H9 (cell line): ENCODE measurements at regions not wholly inside any gene's neighbourhood (a gene's known extent, or its start where the extent isn't known, plus 50 kb on each side); places are given as distances from the start of the nearest gene placed in this dataset.

Experiments used
- DNase-seq: peaks from one replicate; pipeline ENCODE4 v3.0.0-alpha.2; 2017
- H2AFZ ChIP-seq: one replicate; pipeline ENCODE4 v1.6.1; 2013; ENCODE audit warnings: mild to moderate bottlenecking, low read length, control low read depth, moderate library complexity
- H2AK5ac ChIP-seq: 2 replicates; pipeline ENCODE4 v1.6.1; 2013; ENCODE audit warnings: low read length, control low read depth, mixed read lengths; ENCODE audit not compliant: insufficient read length
- H2BK120ac ChIP-seq: one replicate; pipeline ENCODE4 v1.6.1; 2013; ENCODE audit warnings: low read depth, mild to moderate bottlenecking, low read length, control low read depth, inconsistent platforms; ENCODE audit not compliant: poor library complexity, severe bottlenecking
- H2BK12ac ChIP-seq: 2 replicates; pipeline ENCODE4 v1.6.1; 2013; ENCODE audit warnings: low read length, control low read depth, mixed read lengths, low read depth; ENCODE audit not compliant: insufficient read length
- H2BK15ac ChIP-seq: 2 replicates; pipeline ENCODE4 v1.6.1; 2013; ENCODE audit warnings: low read depth, low read length, control low read depth
- H2BK20ac ChIP-seq: one replicate; pipeline ENCODE4 v1.6.1; 2013; ENCODE audit warnings: low read depth, mild to moderate bottlenecking, low read length, control low read depth, inconsistent platforms; ENCODE audit not compliant: poor library complexity, severe bottlenecking
- H2BK5ac ChIP-seq: 2 replicates; pipeline ENCODE4 v1.6.1; 2013; ENCODE audit warnings: low read length, control low read depth, mixed read lengths; ENCODE audit not compliant: insufficient read length
- H3K14ac ChIP-seq: 2 replicates; pipeline ENCODE4 v1.6.1; 2013; ENCODE audit warnings: low read length, control low read depth; ENCODE audit not compliant: insufficient read depth
- H3K18ac ChIP-seq: 2 replicates; pipeline ENCODE4 v1.6.1; 2013; ENCODE audit warnings: low read depth, mild to moderate bottlenecking, mixed read lengths, low read length, control low read depth; ENCODE audit not compliant: insufficient read length
- H3K23ac ChIP-seq: 2 replicates; pipeline ENCODE4 v1.6.1; 2013; ENCODE audit warnings: low read length, control low read depth, mixed read lengths, low read depth; ENCODE audit not compliant: insufficient read length
- H3K23me2 ChIP-seq: 2 replicates; pipeline ENCODE4 v1.6.1; 2013; ENCODE audit warnings: low read depth, mild to moderate bottlenecking, mixed read lengths, low read length, control low read depth; ENCODE audit not compliant: insufficient read length, poor library complexity, severe bottlenecking
- H3K27ac ChIP-seq: 2 replicates; pipeline ENCODE4 v1.5.1; 2013; ENCODE audit warnings: low read length, control low read depth, mixed read lengths, low read depth; ENCODE audit not compliant: insufficient read length
- H3K27me3 ChIP-seq: 2 replicates; pipeline ENCODE4 v1.6.1; 2013; ENCODE audit warnings: low read length, control low read depth, inconsistent platforms; ENCODE audit not compliant: insufficient read depth
- H3K4ac ChIP-seq: 2 replicates; pipeline ENCODE4 v1.6.1; 2013; ENCODE audit warnings: low read depth, mild to moderate bottlenecking, control low read depth, inconsistent platforms, low read length, moderate library complexity
- H3K4me1 ChIP-seq: 2 replicates; pipeline ENCODE4 v1.6.1; 2013; ENCODE audit warnings: low read length, control low read depth, inconsistent platforms; ENCODE audit not compliant: insufficient read depth
- H3K4me2 ChIP-seq: 2 replicates; pipeline ENCODE4 v1.6.1; 2013; ENCODE audit warnings: low read length, control low read depth, mixed read lengths; ENCODE audit not compliant: insufficient read length, insufficient read depth
- H3K56ac ChIP-seq: 2 replicates; pipeline ENCODE4 v1.6.1; 2013; ENCODE audit warnings: low read depth, mild to moderate bottlenecking, mixed read lengths, low read length, control low read depth; ENCODE audit not compliant: insufficient read length
- H3K79me1 ChIP-seq: 2 replicates; pipeline ENCODE4 v1.6.1; 2013; ENCODE audit warnings: low read depth, mild to moderate bottlenecking, moderate library complexity, low read length, control low read depth, inconsistent platforms; ENCODE audit not compliant: insufficient read depth, poor library complexity, severe bottlenecking
- H3K79me2 ChIP-seq: 2 replicates; pipeline ENCODE4 v1.6.1; 2013; ENCODE audit warnings: low read length, control low read depth, inconsistent platforms; ENCODE audit not compliant: insufficient read depth
- H3K9ac ChIP-seq: 2 replicates; pipeline ENCODE4 v1.6.1; 2013; ENCODE audit warnings: low read length, control low read depth, mixed read lengths; ENCODE audit not compliant: insufficient read length; ENCODE audit errors: extremely low read depth
- H3K9me3 ChIP-seq: one replicate; pipeline ENCODE4 v1.6.1; 2013; ENCODE audit warnings: low read depth, low read length, inconsistent platforms; ENCODE audit not compliant: control insufficient read depth
- H3T11ph ChIP-seq: one replicate; pipeline ENCODE4 v1.6.1; 2013; ENCODE audit warnings: mild to moderate bottlenecking, low read length, control low read depth, inconsistent platforms
- H4K20me1 ChIP-seq: one replicate; pipeline ENCODE4 v1.6.1; 2013; ENCODE audit not compliant: control insufficient read depth, insufficient read length, insufficient read depth
- H4K5ac ChIP-seq: 2 replicates; pipeline ENCODE4 v1.6.1; 2013; ENCODE audit warnings: low read depth, mild to moderate bottlenecking, mixed read lengths, low read length, control low read depth; ENCODE audit not compliant: insufficient read length
- H4K8ac ChIP-seq: replicated peaks from 2 replicates; pipeline ENCODE4 v1.6.1; 2013; ENCODE audit warnings: low read length, control low read depth, mixed read lengths, low read depth; ENCODE audit not compliant: insufficient read length
- H4K91ac ChIP-seq: 2 replicates; pipeline ENCODE4 v1.6.1; 2013; ENCODE audit warnings: low read depth, mild to moderate bottlenecking, moderate library complexity, mixed read lengths, low read length, control low read depth; ENCODE audit not compliant: insufficient read length
- H3K27ac Mint-ChIP-seq, 3 experiments: 2 replicates in 2 of 3; 3 replicates in 1 of 3; pipeline ENCODE4 v1.8.0; 2020 to 2021; ENCODE audit warnings: mixed read lengths in 3 of 3, mild to moderate bottlenecking in 1 of 3, moderate library complexity in 1 of 3
- H3K27me3 Mint-ChIP-seq: 2 replicates; pipeline ENCODE4 v1.8.0; 2021; ENCODE audit warnings: low read depth, mild to moderate bottlenecking, moderate library complexity, mixed read lengths
- H3K36me3 Mint-ChIP-seq, 3 experiments: 2 replicates in 2 of 3; 3 replicates in 1 of 3; pipeline ENCODE4 v1.8.0; 2020 to 2021; ENCODE audit warnings: low read depth in 3 of 3, mixed read lengths in 3 of 3; ENCODE audit not compliant: insufficient read depth in 1 of 3
- H3K4me1 Mint-ChIP-seq, 2 experiments: 2 replicates each; pipeline ENCODE4 v1.8.0; 2020; ENCODE audit warnings: mixed read lengths in 2 of 2
- H3K4me3 Mint-ChIP-seq, 2 experiments: 2 replicates in 1 of 2; 3 replicates in 1 of 2; pipeline ENCODE4 v1.8.0; 2020 to 2021; ENCODE audit warnings: mild to moderate bottlenecking in 2 of 2, mixed read lengths in 2 of 2, moderate library complexity in 1 of 2
- H3K9me3 Mint-ChIP-seq, 2 experiments: 2 replicates in 1 of 2; 3 replicates in 1 of 2; pipeline ENCODE4 v1.8.0; 2020; ENCODE audit warnings: mild to moderate bottlenecking in 2 of 2, mixed read lengths in 2 of 2, moderate library complexity in 1 of 2
- whole genome bisulfite sequencing: extraction: QIAGEN DNeasy Blood & Tissue Kit; methylation state at CpG from one replicate; pipeline ENCODE4 v1.1.7; 2013; ENCODE audit warnings: missing lambda C conversion rate, low lambda C conversion rate, mixed read lengths; ENCODE audit not compliant: insufficient read length; ENCODE audit errors: extremely low coverage; 5-methylcytosine and 5-hydroxymethylcytosine counted together
- TF ChIP-seq, protein P1 (sequence below): fragments of 200-600 bp; sonication (generic); conservative IDR thresholded peaks from 3 replicates; pipeline ENCODE4 v1.8.0; 2021; ENCODE audit warnings: antibody characterized with exemption, mild to moderate bottlenecking

DNA sequence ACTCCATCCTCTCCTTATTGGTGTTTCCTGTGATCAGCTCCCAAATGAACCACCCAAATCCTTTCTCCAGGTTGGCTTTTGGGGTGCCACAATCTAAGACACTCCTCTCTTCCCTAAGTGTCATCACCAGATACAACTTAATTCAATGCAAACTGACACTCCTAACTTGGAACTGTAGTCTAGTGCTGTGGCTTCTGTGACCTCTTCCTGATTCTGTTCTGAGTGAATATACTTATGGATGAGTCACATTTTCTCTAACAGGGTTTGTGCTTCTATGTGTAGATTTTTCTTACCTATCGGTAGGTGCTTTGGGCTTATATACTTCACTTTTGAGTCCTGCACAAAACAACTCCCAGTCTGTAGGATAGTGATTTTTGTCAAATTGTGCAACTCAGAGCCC, 141.3 kb upstream of the MAOA start:
- H3K27me3 ChIP-seq: no peaks in the 10 kb centered on the region
- no peaks in the 10 kb centered on the region; the same call in none of the 2 replicates for H3K27me3 Mint-ChIP-seq
- no peak overlapping the region for H3K27ac ChIP-seq
- H4K5ac ChIP-seq: no peak overlapping the region
- no peaks in the 10 kb centered on the region for H3K4me1 Mint-ChIP-seq
- no peak overlapping the region for H3K4me3 Mint-ChIP-seq
- H4K91ac ChIP-seq: no peak overlapping the region
- DNase-seq: no peak
- no peak overlapping the region for H2BK15ac ChIP-seq
- no peak overlapping the region for H3K56ac ChIP-seq
- H3K27ac Mint-ChIP-seq: no peak overlapping the region
- no peaks in the 10 kb centered on the region for H3K9me3 ChIP-seq
- H3K4me1 ChIP-seq: no peaks in the 10 kb centered on the region
- no peak overlapping the region for H3T11ph ChIP-seq
- TF ChIP-seq, protein P1, sequence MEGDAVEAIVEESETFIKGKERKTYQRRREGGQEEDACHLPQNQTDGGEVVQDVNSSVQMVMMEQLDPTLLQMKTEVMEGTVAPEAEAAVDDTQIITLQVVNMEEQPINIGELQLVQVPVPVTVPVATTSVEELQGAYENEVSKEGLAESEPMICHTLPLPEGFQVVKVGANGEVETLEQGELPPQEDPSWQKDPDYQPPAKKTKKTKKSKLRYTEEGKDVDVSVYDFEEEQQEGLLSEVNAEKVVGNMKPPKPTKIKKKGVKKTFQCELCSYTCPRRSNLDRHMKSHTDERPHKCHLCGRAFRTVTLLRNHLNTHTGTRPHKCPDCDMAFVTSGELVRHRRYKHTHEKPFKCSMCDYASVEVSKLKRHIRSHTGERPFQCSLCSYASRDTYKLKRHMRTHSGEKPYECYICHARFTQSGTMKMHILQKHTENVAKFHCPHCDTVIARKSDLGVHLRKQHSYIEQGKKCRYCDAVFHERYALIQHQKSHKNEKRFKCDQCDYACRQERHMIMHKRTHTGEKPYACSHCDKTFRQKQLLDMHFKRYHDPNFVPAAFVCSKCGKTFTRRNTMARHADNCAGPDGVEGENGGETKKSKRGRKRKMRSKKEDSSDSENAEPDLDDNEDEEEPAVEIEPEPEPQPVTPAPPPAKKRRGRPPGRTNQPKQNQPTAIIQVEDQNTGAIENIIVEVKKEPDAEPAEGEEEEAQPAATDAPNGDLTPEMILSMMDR: no peak
- peaks cover 0 to 43% of the 10 kb centered on the region in 2 experiments; a peak in 4 of 5 replicates for H3K9me3 Mint-ChIP-seq
- H3K79me2 ChIP-seq: no peaks in the 10 kb centered on the region
- H2BK120ac ChIP-seq: no peak overlapping the region
- no peak overlapping the region for H3K4me2 ChIP-seq
- no peak overlapping the region for H3K23ac ChIP-seq
- H4K8ac ChIP-seq: no peak overlapping the region
- no peaks in the 10 kb centered on the region for H3K23me2 ChIP-seq
- H2BK12ac ChIP-seq: no peak overlapping the region
- H4K20me1 ChIP-seq: no peaks in the 10 kb centered on the region
- H2BK5ac ChIP-seq: no peak overlapping the region
- no peak overlapping the region for H2BK20ac ChIP-seq
- no peaks in the 10 kb centered on the region; a peak in 1 of 7 replicates for H3K36me3 Mint-ChIP-seq
- no peak overlapping the region for H2AK5ac ChIP-seq
- H3K9ac ChIP-seq: no peak overlapping the region
- no peak overlapping the region for H3K4ac ChIP-seq
- no CpG with 5 or more reads among the region's 1 CpG for WGBS
- H3K18ac ChIP-seq: no peak overlapping the region
- H3K79me1 ChIP-seq: no peaks in the 10 kb centered on the region
- no peak overlapping the region for H3K14ac ChIP-seq
- no peak overlapping the region for H2AFZ ChIP-seq
